Stimulated activated memory B cell treated with anti-CD40 and anti-IgM and Interleukin-4, amounts not matched to agents 10 μg/mL and 1 μg/mL and 100 μg/mL, for 72 hours (primary cell): ENCODE measurements at regions not wholly inside any gene's neighbourhood (a gene's known extent, or its start where the extent isn't known, plus 50 kb on each side); places are given as distances from the start of the nearest gene placed in this dataset.
"Not testable (repeated sequence)": the region's sequence is repeated elsewhere in the genome, so short reads cannot be mapped to it uniquely, and the experiment has no call there.

Source experiments
- ATAC-seq: fragments of 150-1000 bp; cut with Tn5 transposase; 2 replicates; pipeline ENCODE4 v1.10.0; 2021
- H3K27ac Mint-ChIP-seq: one replicate; pipeline ENCODE4 v1.8.0; 2022; ENCODE audit warnings: mild to moderate bottlenecking, mixed read lengths
- H3K27me3 Mint-ChIP-seq: one replicate; pipeline ENCODE4 v1.8.0; 2022; ENCODE audit warnings: mixed read lengths
- H3K36me3 Mint-ChIP-seq: one replicate; pipeline ENCODE4 v1.8.0; 2022; ENCODE audit warnings: mixed read lengths
- H3K4me1 Mint-ChIP-seq: one replicate; pipeline ENCODE4 v1.8.0; 2022; ENCODE audit warnings: mixed read lengths
- H3K4me3 Mint-ChIP-seq: one replicate; pipeline ENCODE4 v1.8.0; 2022; ENCODE audit warnings: mild to moderate bottlenecking, moderate library complexity, mixed read lengths
- H3K9me3 Mint-ChIP-seq: one replicate; pipeline ENCODE4 v1.8.0; 2022; ENCODE audit warnings: mixed read lengths

DNA sequence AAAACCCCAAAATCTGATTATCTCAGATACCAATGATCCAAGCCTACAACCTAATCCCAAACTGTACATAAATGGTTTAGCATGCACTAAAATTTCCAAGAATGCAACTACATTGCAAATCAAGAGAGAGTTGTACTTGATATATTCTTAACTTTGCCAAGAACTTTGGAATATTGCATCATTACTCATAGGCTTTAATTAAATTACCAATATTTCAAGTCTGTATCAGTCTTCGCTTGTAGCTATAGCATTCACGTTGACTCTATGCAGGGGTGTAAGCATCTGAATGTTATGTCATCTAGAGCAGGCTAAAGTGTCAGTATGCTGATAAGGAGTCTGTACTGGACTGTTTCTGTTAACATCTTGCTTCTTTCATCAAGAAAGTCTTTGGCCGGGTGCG is 56.3 kb downstream of the FOXI3 start:
- no peak overlapping the region for H3K27ac Mint-ChIP-seq
- peaks cover 8% of the 10 kb centered on the region for H3K27me3 Mint-ChIP-seq
- no peaks in the 10 kb centered on the region for H3K36me3 Mint-ChIP-seq
- no peak for ATAC-seq
- no peaks in the 10 kb centered on the region for H3K9me3 Mint-ChIP-seq
- no peaks in the 10 kb centered on the region for H3K4me1 Mint-ChIP-seq
- H3K4me3 Mint-ChIP-seq: no peak overlapping the region

- Mint-ChIP-seq H3K9me3 (peaks cover 8% of the 10 kb centered on the region), H3K36me3 (no peaks in the 10 kb centered on the region), H3K27ac (no peak overlapping the region), H3K4me3 (no peak overlapping the region), H3K4me1 (no peaks in the 10 kb centered on the region), H3K27me3 (peaks cover 53% of the 10 kb centered on the region)
- ATAC-seq: no peak
These were observed 74.9 kb downstream of the FOXI3 start for GRCh38 chr2:88377641-88377991.

- H3K9me3 Mint-ChIP-seq: peaks cover 5% of the 10 kb centered on the region
- no peak overlapping the region for H3K4me3 Mint-ChIP-seq
- H3K27me3 Mint-ChIP-seq: peaks cover 51% of the 10 kb centered on the region
- H3K36me3 Mint-ChIP-seq: no peaks in the 10 kb centered on the region
- no peaks in the 10 kb centered on the region for H3K4me1 Mint-ChIP-seq
- H3K27ac Mint-ChIP-seq: no peak overlapping the region
- ATAC-seq: no peak
These were observed 80.5 kb downstream of the FOXI3 start for GRCh38 chr2:88372042-88372441.

- H3K9me3 Mint-ChIP-seq, H3K36me3 Mint-ChIP-seq, H3K27me3 Mint-ChIP-seq, H3K27ac Mint-ChIP-seq, H3K4me1 Mint-ChIP-seq, H3K4me3 Mint-ChIP-seq, ATAC-seq: not testable (repeated sequence)
These were observed 87.1 kb downstream of the FOXI3 start for GRCh38 chr2:88365408-88365807.

- H3K27me3 Mint-ChIP-seq: peaks cover 36% of the 10 kb centered on the region
- no peaks in the 10 kb centered on the region for H3K9me3 Mint-ChIP-seq
- no peak for ATAC-seq
- H3K4me3 Mint-ChIP-seq: no peak overlapping the region
- no peaks in the 10 kb centered on the region for H3K36me3 Mint-ChIP-seq
- peaks cover 6% of the 10 kb centered on the region for H3K4me1 Mint-ChIP-seq
- H3K27ac Mint-ChIP-seq: no peak overlapping the region
These were observed 97.0 kb downstream of the FOXI3 start for GRCh38 chr2:88355486-88355885.

DNA sequence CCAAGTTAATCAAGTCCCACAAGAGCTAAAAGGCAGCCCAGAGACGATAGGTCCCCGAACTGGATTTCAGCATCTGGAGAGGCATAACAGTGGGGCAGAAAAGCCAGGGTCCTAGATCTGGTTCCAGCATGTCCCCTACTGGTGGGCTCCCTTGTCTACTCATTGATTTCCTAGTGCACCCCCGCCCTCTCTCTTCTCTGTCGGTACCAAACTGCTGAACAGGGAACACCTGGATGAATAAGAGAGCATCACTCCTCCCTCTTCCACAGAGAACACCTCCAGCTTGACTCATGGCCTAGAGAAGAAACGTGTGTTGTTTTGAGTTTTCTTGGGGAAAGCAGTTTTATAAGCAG is 101.3 kb downstream of the FOXI3 start:
- peaks cover 67% of the 10 kb centered on the region for H3K27me3 Mint-ChIP-seq
- no peaks in the 10 kb centered on the region for H3K9me3 Mint-ChIP-seq
- no peaks in the 10 kb centered on the region for H3K36me3 Mint-ChIP-seq
- peaks cover 6% of the 10 kb centered on the region for H3K4me1 Mint-ChIP-seq
- no peak overlapping the region for H3K27ac Mint-ChIP-seq
- no peak overlapping the region for H3K4me3 Mint-ChIP-seq
- no peak for ATAC-seq

DNA sequence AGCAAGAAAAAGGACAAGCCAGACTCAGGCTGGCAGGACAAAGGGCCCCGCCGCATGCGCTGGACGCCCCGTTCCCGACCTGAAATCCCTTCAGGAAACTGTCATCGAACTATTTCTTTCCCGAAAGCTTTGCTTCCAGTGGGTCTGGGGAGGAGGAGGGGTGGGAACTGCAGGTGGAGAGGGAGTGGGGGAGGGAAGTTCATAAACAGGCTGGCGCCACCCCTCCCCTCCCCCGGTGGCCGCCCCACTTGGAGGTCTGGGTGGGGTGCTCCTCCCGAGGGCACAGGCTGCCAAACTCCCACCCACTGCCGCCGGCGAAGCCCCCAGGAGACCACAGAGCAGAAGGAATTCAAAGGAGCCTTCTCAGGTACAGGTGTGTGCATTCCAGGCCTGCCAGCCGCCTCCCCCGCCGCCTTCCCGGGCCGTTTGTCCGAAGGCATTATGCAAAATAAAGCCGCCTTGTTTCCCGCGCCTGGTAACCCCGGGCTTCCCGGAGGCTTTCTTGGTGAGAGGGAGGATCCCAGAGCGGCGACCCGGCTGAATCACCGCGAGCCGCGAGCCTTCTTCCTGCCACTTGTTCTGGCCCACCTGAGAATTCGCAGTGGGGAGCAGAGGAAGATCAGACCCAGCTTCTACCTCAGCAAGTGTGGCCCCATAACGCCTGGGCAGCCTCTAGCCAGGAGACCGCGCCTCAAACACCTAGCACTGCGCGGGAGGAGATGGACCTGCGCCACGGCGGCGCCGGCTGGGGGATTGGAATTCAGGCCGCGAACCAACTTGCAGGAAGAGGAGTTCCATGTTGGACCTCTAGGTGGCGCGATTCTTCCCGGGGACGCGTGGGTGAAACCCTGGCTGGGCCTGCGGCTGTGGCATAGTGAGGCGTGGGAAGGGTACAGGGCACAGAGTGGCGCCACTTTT is 101.9 kb downstream of the FOXI3 start:
- H3K27ac Mint-ChIP-seq: no peak overlapping the region
- H3K36me3 Mint-ChIP-seq: no peaks in the 10 kb centered on the region
- H3K4me1 Mint-ChIP-seq: peaks cover 6% of the 10 kb centered on the region
- no peaks in the 10 kb centered on the region for H3K9me3 Mint-ChIP-seq
- H3K4me3 Mint-ChIP-seq: peak overlapping the region; percentile 65
- ATAC-seq: no peak
- peaks cover 61% of the 10 kb centered on the region for H3K27me3 Mint-ChIP-seq

DNA sequence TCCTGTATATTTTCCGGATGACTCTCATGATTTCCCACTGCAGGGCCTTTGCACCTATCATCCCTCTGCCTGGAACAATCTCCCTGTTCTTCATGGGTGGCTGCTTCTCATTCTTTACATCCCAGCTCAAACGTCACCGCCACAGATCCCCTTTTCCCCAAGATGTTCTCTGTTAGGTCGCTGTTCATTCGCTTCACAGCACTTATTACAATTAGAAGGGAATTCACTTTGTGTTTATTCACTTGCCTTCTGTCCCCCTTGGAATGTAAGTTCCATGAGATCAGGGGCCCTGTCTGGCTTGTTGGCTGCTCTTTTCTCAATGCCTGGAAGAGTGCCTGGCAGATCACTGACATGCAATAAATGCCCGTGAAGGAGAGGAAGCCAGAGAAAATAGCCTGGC is 106.7 kb downstream of the FOXI3 start:
- ATAC-seq: no peak
- Mint-ChIP-seq H3K4me3 (no peak overlapping the region), H3K27me3 (peaks cover 34% of the 10 kb centered on the region), H3K4me1 (peaks cover 11% of the 10 kb centered on the region), H3K27ac (no peak overlapping the region), H3K36me3 (no peaks in the 10 kb centered on the region), H3K9me3 (peaks cover 2% of the 10 kb centered on the region)

DNA sequence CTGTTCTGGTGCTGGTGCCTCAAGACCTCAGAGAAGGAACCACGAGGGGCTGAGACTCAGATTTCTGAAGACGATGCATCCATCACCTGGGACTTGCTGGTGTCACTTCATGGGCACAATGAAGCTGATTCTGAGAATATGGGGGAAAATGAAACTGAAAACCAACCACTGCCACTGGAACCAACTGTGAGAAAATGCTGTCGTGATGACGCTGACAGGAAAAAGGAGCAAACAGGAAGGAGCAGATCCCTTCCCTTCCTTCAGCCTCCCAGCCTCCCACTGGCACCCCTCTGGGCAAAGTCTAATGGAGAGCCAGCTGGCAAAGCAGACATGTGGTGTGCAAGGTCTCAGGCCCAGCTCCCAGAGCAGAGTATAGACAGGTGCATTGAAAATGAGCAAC is 109.7 kb downstream of the FOXI3 start:
- Mint-ChIP-seq H3K36me3 (no peaks in the 10 kb centered on the region), H3K27ac (no peak overlapping the region), H3K4me1 (peaks cover 8% of the 10 kb centered on the region), H3K9me3 (peaks cover 4% of the 10 kb centered on the region), H3K27me3 (peaks cover 12% of the 10 kb centered on the region), H3K4me3 (no peak overlapping the region)
- ATAC-seq: no peak

GRCh38 chr2:88334418-88334817 is 118.1 kb downstream of the FOXI3 start:
- no peaks in the 10 kb centered on the region for H3K36me3 Mint-ChIP-seq
- no peak for ATAC-seq
- no peak overlapping the region for H3K4me3 Mint-ChIP-seq
- H3K9me3 Mint-ChIP-seq: no peaks in the 10 kb centered on the region
- no peaks in the 10 kb centered on the region for H3K4me1 Mint-ChIP-seq
- peaks cover 28% of the 10 kb centered on the region for H3K27me3 Mint-ChIP-seq
- H3K27ac Mint-ChIP-seq: no peak overlapping the region

GRCh38 chr2:88331239-88331638 is 121.3 kb downstream of the FOXI3 start:
- no peaks in the 10 kb centered on the region for H3K9me3 Mint-ChIP-seq
- H3K27me3 Mint-ChIP-seq: peaks cover 45% of the 10 kb centered on the region
- H3K4me1 Mint-ChIP-seq: no peaks in the 10 kb centered on the region
- no peak overlapping the region for H3K4me3 Mint-ChIP-seq
- no peaks in the 10 kb centered on the region for H3K36me3 Mint-ChIP-seq
- H3K27ac Mint-ChIP-seq: no peak overlapping the region
- ATAC-seq: no peak

- no peak overlapping the region for H3K4me3 Mint-ChIP-seq
- H3K36me3 Mint-ChIP-seq: no peaks in the 10 kb centered on the region
- H3K4me1 Mint-ChIP-seq: no peaks in the 10 kb centered on the region
- peak; percentile 34 for ATAC-seq
- H3K27me3 Mint-ChIP-seq: peaks cover 46% of the 10 kb centered on the region
- H3K27ac Mint-ChIP-seq: no peak overlapping the region
- H3K9me3 Mint-ChIP-seq: no peaks in the 10 kb centered on the region
These were observed 122.5 kb downstream of the FOXI3 start for GRCh38 chr2:88329815-88330603.

DNA sequence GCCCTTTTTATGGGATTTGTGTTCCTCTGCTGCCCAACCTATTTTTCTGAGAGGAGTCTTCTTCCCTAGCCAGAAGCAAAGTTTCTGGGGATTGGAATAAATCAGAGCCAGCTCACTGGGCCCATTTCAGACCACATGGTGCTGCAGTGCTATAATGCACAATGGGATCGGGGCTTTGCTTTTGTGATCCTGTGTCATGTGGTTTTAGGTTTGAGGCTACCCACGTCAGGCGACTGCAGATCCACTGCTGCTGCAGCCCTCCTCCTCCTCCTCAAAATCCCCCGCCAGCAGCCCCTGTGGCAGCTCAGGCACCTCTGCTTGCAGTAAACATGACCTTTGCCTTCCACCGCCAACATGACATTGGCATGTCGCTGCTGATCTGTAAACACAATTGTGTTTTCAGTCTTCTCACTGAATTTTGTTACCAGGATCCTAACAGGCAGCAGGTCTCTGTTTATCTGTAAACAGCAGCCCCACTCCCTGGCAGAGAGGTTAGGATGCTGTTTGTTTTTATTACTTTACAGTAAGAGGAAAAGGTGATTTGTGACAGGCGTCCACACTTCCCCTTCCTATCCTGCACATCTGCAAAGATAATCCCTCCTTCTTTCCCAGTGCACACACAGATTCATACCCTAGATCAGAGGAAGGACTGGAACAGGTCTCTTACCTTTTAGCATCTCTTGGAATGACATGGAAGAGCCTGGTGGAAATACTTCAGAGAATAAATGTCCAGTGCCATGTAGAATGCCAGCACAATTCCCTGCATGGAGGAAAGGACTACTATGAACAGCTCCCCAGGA is 130.8 kb downstream of the FOXI3 start:
- Mint-ChIP-seq H3K27ac (no peak overlapping the region), H3K36me3 (no peaks in the 10 kb centered on the region), H3K4me3 (no peak overlapping the region), H3K27me3 (peaks cover 30% of the 10 kb centered on the region), H3K9me3 (peaks cover 7% of the 10 kb centered on the region), H3K4me1 (no peaks in the 10 kb centered on the region)
- no peak for ATAC-seq

- peaks cover 7% of the 10 kb centered on the region for H3K9me3 Mint-ChIP-seq
- no peak overlapping the region for H3K27ac Mint-ChIP-seq
- H3K4me1 Mint-ChIP-seq: no peaks in the 10 kb centered on the region
- H3K27me3 Mint-ChIP-seq: peaks cover 27% of the 10 kb centered on the region
- H3K4me3 Mint-ChIP-seq: no peak overlapping the region
- no peak for ATAC-seq
- H3K36me3 Mint-ChIP-seq: no peaks in the 10 kb centered on the region
These were observed 132.3 kb downstream of the FOXI3 start for GRCh38 chr2:88320076-88320773.

- H3K27ac Mint-ChIP-seq: no peak overlapping the region
- no peaks in the 10 kb centered on the region for H3K36me3 Mint-ChIP-seq
- H3K27me3 Mint-ChIP-seq: peaks cover 16% of the 10 kb centered on the region
- H3K4me1 Mint-ChIP-seq: no peaks in the 10 kb centered on the region
- peaks cover 7% of the 10 kb centered on the region for H3K9me3 Mint-ChIP-seq
- no peak for ATAC-seq
- no peak overlapping the region for H3K4me3 Mint-ChIP-seq
These were observed 133.6 kb downstream of the FOXI3 start for GRCh38 chr2:88318956-88319330.
